Stimulated activated naive CD4-positive, alpha-beta T cell (primary cell): ENCODE measurements at regions not wholly inside any gene's neighbourhood (a gene's known extent, or its start where the extent isn't known, plus 50 kb on each side); places are given as distances from the start of the nearest gene placed in this dataset.
"Not testable (repeated sequence)": the region's sequence is repeated elsewhere in the genome, so short reads cannot be mapped to it uniquely, and the experiment has no call there.

Source experiments
- DNase-seq, 6 experiments: peaks; one replicate each; lab custom pipeline; 2025; lab: John Stamatoyannopoulos, UW

DNA sequence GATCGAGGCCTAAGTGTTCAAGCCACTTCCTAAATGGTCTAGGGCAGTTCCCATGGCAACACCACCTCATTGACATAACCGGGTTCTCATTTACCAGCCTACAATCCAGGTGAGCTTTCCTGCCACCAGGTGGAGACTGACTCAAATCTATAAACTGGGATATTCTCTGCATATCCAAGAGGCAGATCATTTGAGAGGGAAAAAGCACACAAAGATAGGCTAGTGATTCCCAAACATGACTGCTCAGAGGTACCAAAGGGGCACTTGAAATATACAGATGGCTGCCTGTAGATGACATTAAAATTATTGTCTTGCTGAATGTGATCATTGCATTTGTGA, 141.3 kb upstream of the PROK2 start:
- peak in 2 of 6 experiments; percentile 4 to 10 for DNase-seq

GRCh38 chr3:71925511-71926261, 140.7 kb upstream of the PROK2 start:
- DNase-seq, result not testable (repeated sequence)

- DNase-seq, result no peak
Observed at GRCh38 chr3:71924721-71925120, 139.8 kb upstream of the PROK2 start.

DNA sequence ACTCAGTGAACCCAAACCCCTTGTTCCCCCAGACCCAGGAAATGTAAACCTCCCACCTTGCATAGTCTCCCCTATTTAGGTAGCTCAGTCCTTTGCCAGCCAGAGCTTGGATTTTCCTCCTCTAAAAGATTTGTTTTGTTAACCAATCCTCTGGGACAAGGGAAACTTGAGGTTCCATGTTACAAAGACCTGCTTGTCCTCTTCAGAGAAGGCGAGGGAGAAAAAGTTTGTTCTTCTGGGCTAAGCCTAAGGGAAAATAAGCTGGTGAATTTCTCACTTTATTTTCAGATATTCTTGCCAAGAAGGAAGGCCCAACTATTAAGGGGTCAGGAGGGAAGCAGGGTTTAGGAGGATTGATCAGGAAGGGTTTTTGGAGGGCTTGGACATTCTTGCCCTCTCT, 136.1 kb upstream of the PROK2 start:
- no peak for DNase-seq

DNA sequence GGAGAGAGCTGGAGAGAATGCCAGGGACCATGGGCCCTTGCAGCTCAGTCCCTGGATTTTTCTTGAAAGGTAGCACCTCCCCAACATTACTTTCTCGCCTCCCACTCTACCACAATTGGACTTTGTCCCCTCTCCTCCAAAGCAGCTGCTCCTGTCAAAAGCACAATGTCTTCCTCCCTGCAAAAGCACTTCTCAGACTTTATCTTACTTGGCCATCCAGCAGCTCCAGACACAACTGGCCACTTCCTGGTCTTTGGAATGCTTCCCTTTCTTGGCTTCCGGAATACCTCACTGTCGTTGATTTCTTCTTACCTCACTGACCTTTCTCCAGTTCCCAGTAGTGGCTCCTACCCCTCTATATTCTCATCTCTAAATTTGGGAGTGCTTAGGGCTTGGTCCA, 134.6 kb upstream of the PROK2 start:
- no peak for DNase-seq

DNA sequence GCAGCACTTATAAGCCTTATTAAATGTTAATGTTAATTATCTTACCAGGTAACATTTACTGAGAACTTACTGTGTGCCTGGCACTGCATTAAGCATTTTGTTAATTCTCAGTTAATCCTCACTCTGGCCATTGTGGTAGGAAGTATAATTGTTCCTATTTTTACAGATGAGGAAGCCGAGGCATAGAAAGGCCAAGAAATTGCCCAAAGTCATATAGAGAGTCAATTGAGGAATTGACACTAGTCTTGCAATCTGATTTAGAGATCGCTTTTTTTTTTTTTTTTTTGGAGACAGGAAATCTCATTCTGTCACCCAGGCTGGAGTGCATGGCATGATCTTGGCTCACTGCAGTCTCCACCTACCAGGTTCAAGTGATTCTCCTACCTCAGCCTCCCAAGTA, 132.6 kb upstream of the PROK2 start:
- DNase-seq, result no peak

GRCh38 chr3:71916747-71917369, 131.9 kb upstream of the PROK2 start:
- DNase-seq, result no peak

DNA sequence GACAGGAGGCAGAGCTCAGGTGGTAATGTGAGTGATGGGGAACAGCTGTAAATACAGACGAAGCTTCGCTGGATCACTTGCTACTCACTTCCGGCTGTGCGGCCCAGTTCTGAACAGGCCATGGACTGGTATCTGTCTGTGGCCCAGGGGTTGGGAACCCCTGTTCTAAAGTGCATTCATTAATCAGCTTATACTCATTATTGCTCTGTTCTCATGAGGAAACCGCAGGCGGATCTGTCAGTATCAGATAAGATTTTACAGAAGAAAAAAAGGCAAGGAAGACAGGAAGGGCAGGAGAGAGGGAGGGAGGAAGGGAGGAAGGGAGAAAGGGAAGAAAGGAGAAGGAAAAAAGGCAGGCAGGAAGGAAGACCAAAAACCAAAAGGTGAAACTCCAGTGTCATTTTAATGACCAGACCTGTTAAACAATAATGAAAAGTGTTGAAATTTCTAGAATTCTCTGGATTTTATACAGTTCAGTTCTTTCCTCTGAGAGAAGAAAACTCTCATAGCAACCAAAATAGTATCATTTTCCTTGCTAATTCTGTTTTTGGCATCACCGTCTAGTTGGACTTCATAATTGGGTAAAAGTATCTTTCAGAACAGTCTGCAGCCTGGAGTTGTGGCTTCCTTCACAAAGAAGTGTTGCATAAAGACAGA, 128.0 kb upstream of the PROK2 start:
- no peak for DNase-seq

- DNase-seq, result no peak
Observed at GRCh38 chr3:71910108-71910507, 125.2 kb upstream of the PROK2 start.

DNA sequence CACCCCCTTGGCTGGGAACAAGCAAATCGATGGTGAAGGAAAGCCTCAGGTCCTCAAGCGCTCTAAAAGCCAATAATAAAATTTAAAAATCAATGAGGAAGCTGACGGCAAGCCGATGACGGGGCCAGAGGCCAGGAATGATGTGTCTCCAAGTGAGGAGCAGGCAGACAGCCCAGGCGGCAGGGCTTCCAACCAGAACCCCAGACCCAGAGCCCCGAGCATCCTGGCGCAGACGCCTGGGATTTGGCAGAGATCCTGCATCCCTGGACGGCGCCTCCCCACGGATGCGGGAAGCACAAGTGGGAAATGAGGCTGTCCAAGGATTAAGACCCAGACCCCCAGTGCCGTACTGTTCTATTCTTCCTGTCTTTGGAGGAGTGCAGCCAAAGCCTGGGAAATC, 123.0 kb upstream of the PROK2 start:
- DNase-seq, result no peak

- no peak for DNase-seq
Observed at GRCh38 chr3:71906976-71907375, 122.0 kb upstream of the PROK2 start.

DNA sequence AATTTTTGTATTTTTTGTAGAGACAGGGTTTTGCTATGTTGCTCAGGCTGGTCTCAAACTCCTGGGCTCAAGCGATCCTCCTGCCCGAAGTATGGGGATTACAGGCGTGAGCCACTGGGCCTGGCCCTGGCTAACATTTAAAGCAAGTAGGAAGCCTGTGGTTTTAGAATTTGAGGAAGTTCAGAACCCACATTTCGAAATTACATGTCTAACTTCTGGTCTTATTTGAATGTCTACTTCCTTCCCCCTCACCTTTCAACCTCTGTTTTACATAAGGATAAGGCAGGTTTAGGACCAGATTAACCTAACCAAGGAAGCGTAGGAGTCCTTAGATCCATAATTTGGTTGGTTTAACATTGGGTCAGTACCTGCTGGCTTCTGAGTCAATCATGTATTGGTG, 120.5 kb upstream of the PROK2 start:
- DNase-seq, result no peak

DNA sequence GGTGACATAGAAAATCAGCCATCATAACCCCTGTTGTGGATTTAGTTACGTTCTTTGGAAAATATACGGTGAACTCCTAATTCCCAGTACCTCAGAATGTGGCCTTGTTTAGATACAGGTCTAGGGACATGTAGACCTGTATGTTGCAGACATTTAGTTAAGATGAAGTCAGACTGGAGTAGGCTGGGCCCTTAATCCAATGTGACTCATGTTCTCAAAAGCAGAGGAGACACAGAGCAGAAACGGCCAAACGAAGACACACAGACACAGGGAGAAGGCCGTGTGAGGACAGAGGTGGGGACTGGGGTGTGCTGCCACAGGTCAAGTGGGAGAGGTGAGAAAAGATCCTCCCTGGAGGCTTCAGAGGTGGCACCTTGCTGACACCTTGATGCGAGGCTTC, 119.0 kb upstream of the PROK2 start:
- DNase-seq, result no peak

GRCh38 chr3:71903112-71903495, 118.2 kb upstream of the PROK2 start:
- no peak for DNase-seq

DNA sequence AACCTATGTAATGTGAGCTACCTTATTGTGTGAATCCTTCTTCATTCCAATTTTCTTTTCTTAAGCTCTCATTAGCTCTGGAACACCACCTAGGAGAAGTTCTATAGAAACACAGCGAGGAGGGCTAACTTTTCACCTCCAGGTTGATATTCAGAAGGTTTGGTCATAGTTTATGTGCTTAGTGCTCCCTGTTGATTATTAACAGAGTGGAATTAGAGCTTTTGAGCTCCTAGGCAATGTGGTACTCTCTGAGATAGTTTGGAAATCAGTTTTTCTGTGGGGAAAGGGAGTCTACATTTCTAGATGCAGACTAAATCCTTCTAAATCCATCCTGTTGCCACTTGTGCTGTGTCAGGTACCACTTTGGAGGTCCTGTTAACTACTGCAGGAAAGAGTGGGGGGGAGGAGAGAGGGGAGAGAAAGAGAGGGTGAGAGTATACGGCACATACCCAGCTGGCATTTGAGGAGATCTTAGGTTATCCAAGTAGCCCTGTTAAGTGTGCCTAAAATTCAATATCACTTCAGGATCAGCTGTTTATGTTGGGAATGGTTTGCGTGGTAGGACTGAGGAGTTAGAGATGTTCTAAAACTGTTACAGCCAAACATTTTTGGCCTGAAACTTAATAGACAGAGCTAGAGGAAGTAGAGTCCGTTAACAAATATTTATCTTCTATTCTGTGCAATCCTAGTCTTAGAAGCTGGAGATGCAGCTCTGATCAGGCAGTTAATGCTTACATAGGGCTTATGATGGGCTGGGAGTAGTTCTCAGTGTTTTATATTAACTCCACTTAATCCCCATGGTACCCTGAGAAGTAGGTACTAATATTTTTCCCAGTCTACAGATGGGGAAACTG, 117.5 kb upstream of the PROK2 start:
- DNase-seq, result no peak

DNA sequence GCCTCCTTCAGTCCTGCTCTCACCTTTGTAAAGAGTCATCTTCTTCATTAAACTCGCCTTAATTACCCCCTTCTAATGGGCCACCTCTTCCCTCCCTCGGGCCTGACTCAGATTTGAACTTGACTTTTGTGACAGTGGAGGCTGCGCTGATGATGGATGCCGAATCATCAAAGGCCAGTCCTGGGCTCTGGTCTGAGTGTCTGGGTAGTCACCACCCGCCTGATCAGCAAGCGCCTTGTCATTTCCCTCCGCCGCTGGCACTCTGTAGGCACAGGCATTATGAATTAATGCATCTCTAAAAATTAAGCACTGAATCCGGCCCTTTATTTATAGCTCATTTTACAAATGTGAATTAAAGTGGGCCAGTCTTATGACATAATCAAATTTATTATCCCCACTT, 116.7 kb upstream of the PROK2 start:
- peak in 1 of 6 experiments; percentile 2 for DNase-seq

DNA sequence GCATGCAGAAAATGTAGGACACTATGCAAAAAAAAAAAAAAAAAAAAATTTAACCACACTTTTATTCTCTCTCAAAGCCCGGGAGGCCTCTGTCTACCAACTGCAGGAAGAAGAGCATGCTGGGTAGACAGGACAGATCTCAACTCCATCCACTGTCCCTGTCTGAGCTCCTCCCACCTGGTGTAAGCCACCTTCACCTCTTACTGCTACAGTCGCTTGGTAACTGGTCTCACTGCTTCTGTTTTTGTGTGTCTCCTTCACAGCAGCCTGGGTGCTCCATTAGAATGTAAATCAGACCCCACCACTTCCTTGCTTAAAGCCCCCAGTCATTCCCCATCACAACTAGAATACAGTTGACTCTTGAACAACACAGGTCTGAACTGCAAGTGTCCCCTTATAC, 115.1 kb upstream of the PROK2 start:
- DNase-seq, result no peak

DNA sequence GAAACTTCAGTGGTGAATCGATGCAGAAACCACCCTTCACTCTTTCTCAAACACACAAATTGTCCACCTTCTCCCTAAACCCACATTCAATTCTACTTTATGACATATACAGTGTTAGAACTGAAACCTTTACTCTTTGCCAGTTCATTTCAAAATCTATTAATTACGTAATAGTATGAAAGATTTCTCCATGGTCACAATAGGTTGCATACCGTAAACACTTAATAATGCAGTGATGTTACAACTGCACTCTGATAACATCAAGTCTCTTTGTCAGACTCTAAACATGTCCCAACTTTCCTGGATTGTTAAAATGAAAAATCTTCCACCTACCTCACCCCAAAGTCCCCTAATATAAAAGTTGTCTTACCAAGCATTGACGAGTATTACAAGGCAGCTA, 111.8 kb upstream of the PROK2 start:
- no peak for DNase-seq

GRCh38 chr3:71893702-71894479, 108.9 kb upstream of the PROK2 start:
- DNase-seq, result no peak

GRCh38 chr3:71893122-71893521, 108.2 kb upstream of the PROK2 start:
- no peak for DNase-seq

DNA sequence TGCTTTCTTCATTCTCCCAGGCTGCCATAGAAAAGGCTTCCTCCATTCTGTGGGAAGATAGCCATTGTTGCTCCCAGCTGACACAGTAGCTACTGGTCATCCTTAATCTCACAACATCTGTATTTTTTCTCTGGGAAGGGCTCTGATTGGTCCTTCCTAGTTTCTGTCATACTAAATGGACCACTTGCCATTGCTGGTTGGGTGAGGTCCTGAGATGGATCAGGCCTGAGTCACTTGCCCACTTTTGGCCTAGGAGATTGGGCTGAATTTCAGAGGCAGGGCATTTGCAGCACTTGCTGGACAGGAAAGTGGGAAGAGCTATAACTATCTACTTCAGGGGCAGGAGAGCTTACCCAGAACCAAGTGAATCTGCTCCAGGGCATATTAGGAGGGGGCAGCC, 106.5 kb upstream of the PROK2 start:
- DNase-seq, result no peak
